HCT116 (cell line): ENCODE measurements at regions not wholly inside any gene's neighbourhood (a gene's known extent, or its start where the extent isn't known, plus 50 kb on each side); places are given as distances from the start of the nearest gene placed in this dataset.

Source experiments
- ATAC-seq: fragments of 200-7000 bp; cut with Tn5 transposase; 2 replicates; pipeline ENCODE4 v1.9.1; 2020; ENCODE audit warnings: mild to moderate bottlenecking, moderate library complexity
- BruUV-seq: library from RNA; stranded (reverse); fragments of 400-500 nt; replicated peaks from 2 replicates; lab custom pipeline; 2021; lab: Mats Ljungman, UMichigan
- CTCF ChIA-PET: fragments of 300-600 bp; sonication (Branson Sonifier 250); formaldehyde crosslinking; loops from one replicate; lab custom pipeline; 2021; ENCODE audit warnings: antibody characterized with exemption; lab: Charles Lee
- POLR2A ChIA-PET: fragments of 300-600, 350-600 bp; sonication (Branson Sonifier 250); formaldehyde crosslinking; loops from one replicate; lab custom pipeline; 2021; ENCODE audit warnings: antibody characterized with exemption; lab: Charles Lee
- RAD21 ChIA-PET, 2 experiments: fragments of 300-600 bp; sonication (Branson Sonifier 250); formaldehyde crosslinking; loops; one replicate each; lab custom pipeline; 2023; ENCODE audit warnings: low total read pairs in 2 of 2; ENCODE audit not compliant: uncharacterized antibody in 2 of 2, unreplicated experiment in 2 of 2, low non-redundant PET in 1 of 2; lab: Charles Lee
- DNase-seq: peaks from one replicate; pipeline ENCODE4 v3.0.0-alpha.2; 2010; ENCODE audit warnings: low read depth, low spot score
- H2AFZ ChIP-seq: fragments of 200-600 bp; shearing (Covaris generic), sonication (generic); 2 replicates; pipeline ENCODE4 v1.6.1; 2017; ENCODE audit warnings: low read depth, mixed run types, mixed read lengths, antibody characterized with exemption, low read length; ENCODE audit not compliant: poor library complexity, severe bottlenecking
- H3K27ac ChIP-seq: 2 replicates; pipeline ENCODE4 v1.5.1; 2012; ENCODE audit warnings: low read depth, low read length
- H3K27me3 ChIP-seq: fragments of 200-600 bp; sonication (generic); 2 replicates; pipeline ENCODE4 v1.6.1; 2016; ENCODE audit warnings: mixed run types, low read length, mixed read lengths; ENCODE audit not compliant: insufficient read depth
- H3K36me3 ChIP-seq, 2 experiments: fragments of 200-500 bp in 1 of 2; fragments of 200-600 bp in 1 of 2; sonication (Bioruptor generic) in 1 of 2; sonication (generic) in 1 of 2; 2 replicates each; pipeline versions ENCODE4 v1.5.1 to v1.6.1; 2014 to 2016; ENCODE audit warnings: low read length in 2 of 2, inconsistent platforms in 1 of 2, mixed read lengths in 1 of 2, mixed run types in 1 of 2; ENCODE audit not compliant: insufficient read depth in 2 of 2, control insufficient read depth in 1 of 2
- H3K4me1 ChIP-seq, 2 experiments: fragments of 200-600 bp in 1 of 2; sonication (generic) in 1 of 2; 2 replicates each; pipeline versions ENCODE4 v1.5.1 to v1.6.1; 2012 to 2017; ENCODE audit warnings: low read length in 2 of 2, inconsistent platforms in 1 of 2, mild to moderate bottlenecking in 1 of 2, mixed read lengths in 1 of 2, mixed run types in 1 of 2, moderate library complexity in 1 of 2; ENCODE audit not compliant: insufficient read depth in 2 of 2, control insufficient read depth in 1 of 2
- H3K4me2 ChIP-seq: fragments of 200-600 bp; sonication (generic); 2 replicates; pipeline ENCODE4 v1.6.1; 2017; ENCODE audit warnings: mixed run types, low read length, mixed read lengths
- H3K4me3 ChIP-seq, 2 experiments: fragments of 200-600 bp in 1 of 2; sonication (generic) in 1 of 2; replicated peaks in 1 of 2; 2 replicates each; pipeline ENCODE4 v1.5.1; 2011 to 2016; ENCODE audit warnings: low read length in 2 of 2, control low read depth in 1 of 2, low read depth in 1 of 2, mild to moderate bottlenecking in 1 of 2, mixed read lengths in 1 of 2, mixed run types in 1 of 2
- H3K79me2 ChIP-seq: fragments of 200-600 bp; sonication (generic); 2 replicates; pipeline ENCODE4 v1.6.1; 2017; ENCODE audit warnings: mild to moderate bottlenecking, mixed run types, low read length, moderate library complexity, mixed read lengths; ENCODE audit not compliant: insufficient read depth
- H3K9ac ChIP-seq: fragments of 200-600 bp; sonication (generic); 2 replicates; pipeline ENCODE4 v1.6.1; 2016; ENCODE audit warnings: low read length, mixed read lengths
- H3K9me2 ChIP-seq: fragments of 200-600 bp; sonication (generic), shearing (Covaris generic); 2 replicates; pipeline ENCODE4 v1.6.1; 2017; ENCODE audit warnings: mixed run types, mild to moderate bottlenecking, moderate library complexity; ENCODE audit not compliant: insufficient read depth
- H3K9me3 ChIP-seq, 2 experiments: fragments of 200-500 bp in 1 of 2; fragments of 200-600 bp in 1 of 2; sonication (Bioruptor generic) in 1 of 2; sonication (generic) in 1 of 2; 2 replicates each; pipeline ENCODE4 v1.6.1; 2014 to 2017; ENCODE audit warnings: low read length in 2 of 2, mixed read lengths in 2 of 2, inconsistent platforms in 1 of 2, low read depth in 1 of 2, mild to moderate bottlenecking in 1 of 2, mixed run types in 1 of 2, moderate library complexity in 1 of 2; ENCODE audit not compliant: control insufficient read depth in 1 of 2, insufficient read depth in 1 of 2
- H4K20me1 ChIP-seq: fragments of 200-600 bp; sonication (generic), shearing (Covaris generic); 2 replicates; pipeline ENCODE4 v1.6.1; 2017; ENCODE audit warnings: mixed run types, mild to moderate bottlenecking, moderate library complexity; ENCODE audit not compliant: insufficient read depth
- CBX3 ChIP-seq: IDR thresholded peaks from 2 replicates; pipeline ENCODE4 v1.6.1; 2012; ENCODE audit warnings: low read depth
- EGR1 ChIP-seq: IDR thresholded peaks from 2 replicates; pipeline ENCODE4 v1.6.1; 2012; ENCODE audit warnings: low read depth
- ELF1 ChIP-seq: IDR thresholded peaks from 2 replicates; pipeline ENCODE4 v1.6.1; 2012; ENCODE audit warnings: low read depth, borderline replicate concordance
- EZH2phosphoT487 ChIP-seq: fragments of 200-600 bp; IDR thresholded peaks from 2 replicates; pipeline ENCODE4 v1.6.1; 2018; ENCODE audit warnings: antibody characterized with exemption, borderline replicate concordance
- JUND ChIP-seq: IDR thresholded peaks from 2 replicates; pipeline ENCODE4 v1.6.1; 2012
- MAX ChIP-seq: IDR thresholded peaks from 2 replicates; pipeline ENCODE4 v1.6.1; 2012
- POLR2A ChIP-seq: IDR thresholded peaks from 2 replicates; pipeline ENCODE4 v1.7.0; 2011; ENCODE audit warnings: borderline replicate concordance; ENCODE audit not compliant: insufficient read depth, insufficient read length; ENCODE audit errors: extremely low read depth
- RAD21 ChIP-seq: IDR thresholded peaks from 2 replicates; pipeline ENCODE4 v1.6.1; 2012; ENCODE audit warnings: low read depth, mild to moderate bottlenecking
- SP1 ChIP-seq: IDR thresholded peaks from 2 replicates; pipeline ENCODE4 v1.6.1; 2012; ENCODE audit warnings: low read depth
- YY1 ChIP-seq: IDR thresholded peaks from 2 replicates; pipeline ENCODE4 v1.6.1; 2011; ENCODE audit warnings: low read length, low read depth, moderate library complexity, mild to moderate bottlenecking; ENCODE audit not compliant: insufficient replicate concordance; ENCODE audit errors: extremely low read depth
- ZBTB33 ChIP-seq: IDR thresholded peaks from 2 replicates; pipeline ENCODE4 v1.6.1; 2011; ENCODE audit warnings: mild to moderate bottlenecking, low read length, moderate library complexity; ENCODE audit not compliant: insufficient replicate concordance; ENCODE audit errors: extremely low read depth
- ZFX ChIP-seq: fragments of 450-650 bp; IDR thresholded peaks from 2 replicates; pipeline ENCODE4 v1.6.1; 2017
- ZNF274 ChIP-seq: fragments of 200-500 bp; sonication (Bioruptor generic); IDR thresholded peaks from 2 replicates; pipeline ENCODE4 v1.6.1; 2014; ENCODE audit warnings: mild to moderate bottlenecking, low read depth, low read length, inconsistent platforms
- intact Hi-C: fragments of 100-400 bp; cut with micrococcal nuclease; formaldehyde crosslinking; loops from 2 replicates; pipeline ENCODE4 v1.10.0; 2022

GRCh38 chrX:107325467-107325866 lies 119.1 kb downstream of the DNAAF6 start:
- no peak for TF ChIP-seq ZNF274
- TF ChIP-seq EGR1 = no peak
- TF ChIP-seq RAD21 = no peak
- TF ChIP-seq ZFX = no peak
- no peak for TF ChIP-seq JUND
- no peak for TF ChIP-seq MAX
- TF ChIP-seq SP1 = no peak
- TF ChIP-seq YY1 = no peak
- TF ChIP-seq ELF1 = no peak
- no peak for TF ChIP-seq CBX3
- no peak for TF ChIP-seq POLR2A
- TF ChIP-seq ZBTB33 = no peak
- TF ChIP-seq EZH2phosphoT487 = no peak
- TF ChIP-seq, all 23 proteins: peak for 0
- ChIA-PET CTCF (interaction anchor here (1.1 to 1.4 kb wide), 3 partner anchors 13 to 431 kb away, joined by 3 to 5 read pairs (median 3); no protein-coding TSS in a partner anchor), RAD21 (interaction anchor here (1.4 kb wide), 2 partner anchors 300 kb away, joined by 3 to 6 read pairs; no protein-coding TSS in a partner anchor), POLR2A (no interaction called here)
- H2AFZ ChIP-seq = no peak overlapping the region
- no peaks in the 10 kb centered on the region for H3K9me2 ChIP-seq
- no peaks in the 10 kb centered on the region for H4K20me1 ChIP-seq
- no peak overlapping the region for H3K4me3 ChIP-seq
- BruUV-seq = no TSS peak
- ATAC-seq = no peak
- no peaks in the 10 kb centered on the region for H3K79me2 ChIP-seq
- H3K9ac ChIP-seq = no peak overlapping the region
- no peaks in the 10 kb centered on the region for H3K36me3 ChIP-seq
- intact Hi-C loops = no loop called here
- no peak for DNase-seq
- no peaks in the 10 kb centered on the region for H3K9me3 ChIP-seq
- H3K27ac ChIP-seq = no peak overlapping the region
- peak overlapping the region; percentile 25; the same call in 1 of the 2 replicates for H3K4me2 ChIP-seq
- no peaks in the 10 kb centered on the region for H3K27me3 ChIP-seq
- H3K4me1 ChIP-seq = no peaks in the 10 kb centered on the region
